ENCODE measurements at regions not wholly inside any gene's neighbourhood (a gene's known extent, or its start where the extent isn't known, plus 50 kb on each side); places are given as distances from the start of the nearest gene placed in this dataset.

GRCh38 chr2:121088251-121089165, 196.5 kb downstream of the TFCP2L1 start:
- H3K27me3 ChIP-seq (ENCODE audit: insufficient read depth in 3 of 3, low read length in 2 of 3) = peaks cover 0 to 4% (median 0%) of the 10 kb centered on the region in 3 donors
- no peak for TF ChIP-seq CTCF (IDR thresholded peaks at IDR 0.05)
- H3K36me3 ChIP-seq (ENCODE audit: insufficient read depth in 1 of 2, low read depth in 1 of 2) = no peaks in the 10 kb centered on the region
- no peaks in the 10 kb centered on the region for H3K4me1 ChIP-seq
- 47 to 56% (median 49%) methylated on average over 26 to 27 of the region's 27 CpGs for WGBS, 3 donors
- DNase-seq = peak; percentile 62 to 82
- H3K9me3 ChIP-seq = no peaks in the 10 kb centered on the region
- no peak overlapping the region for H3K27ac ChIP-seq
- no peak overlapping the region for H3K4me3 ChIP-seq
- intact Hi-C loops (cut with DNase I) = loop anchor here (5.0 kb wide), 1 partner anchor 269 kb away; no protein-coding TSS in a partner anchor
- ATAC-seq = peak in 3 of 4 donors; percentile 51 to 64 (median 51)

GRCh38 chr2:121089166-121089510, 195.9 kb downstream of the TFCP2L1 start:
- intact Hi-C loops (cut with DNase I) = loop anchor here (5.0 kb wide), 1 partner anchor 268 kb away; no protein-coding TSS in a partner anchor
- Histone ChIP-seq H3K36me3 (ENCODE audit: insufficient read depth in 1 of 2, low read depth in 1 of 2) (no peaks in the 10 kb centered on the region), H3K4me1 (no peaks in the 10 kb centered on the region), H3K27ac (no peak overlapping the region), H3K27me3 (ENCODE audit: insufficient read depth in 3 of 3, low read length in 2 of 3) (peaks cover 0 to 4% (median 0%) of the 10 kb centered on the region in 3 donors), H3K9me3 (no peaks in the 10 kb centered on the region), H3K4me3 (no peak overlapping the region)
- WGBS, 3 donors = 37 to 57% (median 50%) methylated on average over 11 of the region's 11 CpGs
- peak in 1 of 4 donors; percentile 13 for ATAC-seq
- TF ChIP-seq CTCF (IDR thresholded peaks at IDR 0.05) = no peak
- DNase-seq = no peak

GRCh38 chr2:121090088-121090715, 194.8 kb downstream of the TFCP2L1 start:
- Histone ChIP-seq H3K27ac (no peak overlapping the region), H3K27me3 (ENCODE audit: insufficient read depth in 3 of 3, low read length in 2 of 3) (peaks cover 0 to 4% (median 0%) of the 10 kb centered on the region in 3 donors), H3K4me3 (no peak overlapping the region), H3K36me3 (ENCODE audit: insufficient read depth in 1 of 2, low read depth in 1 of 2) (no peaks in the 10 kb centered on the region), H3K9me3 (no peaks in the 10 kb centered on the region), H3K4me1 (no peaks in the 10 kb centered on the region)
- no peak for TF ChIP-seq CTCF (IDR thresholded peaks at IDR 0.05)
- DNase-seq (no peak), ATAC-seq (no peak)
- 63 to 70% (median 63%) methylated on average over 18 of the region's 18 CpGs for WGBS, 3 donors
- intact Hi-C loops (cut with DNase I) = no loop called here

DNA sequence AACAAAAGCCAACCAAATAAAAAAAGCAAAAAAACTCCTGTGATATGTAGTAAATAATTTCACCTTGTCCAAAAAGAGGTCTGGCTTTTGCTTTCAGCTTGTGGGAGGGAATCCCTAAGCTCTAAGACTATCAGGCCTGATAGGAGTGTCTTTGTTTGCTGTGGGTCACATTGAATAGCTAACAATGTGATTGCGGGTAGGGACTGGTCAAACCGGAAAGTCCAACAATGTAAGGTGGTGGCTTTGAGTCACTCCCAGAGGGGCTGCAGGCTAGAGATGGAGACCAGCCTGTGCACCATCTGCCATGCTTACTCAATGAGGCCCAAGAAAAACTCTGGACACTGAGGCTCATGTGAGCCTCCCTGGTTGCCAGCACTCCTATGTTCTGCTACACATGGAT, 192.9 kb downstream of the TFCP2L1 start:
- Histone ChIP-seq H3K4me1 (no peaks in the 10 kb centered on the region), H3K9me3 (no peaks in the 10 kb centered on the region), H3K27ac (no peak overlapping the region), H3K4me3 (no peak overlapping the region), H3K36me3 (ENCODE audit: insufficient read depth in 1 of 2, low read depth in 1 of 2) (no peaks in the 10 kb centered on the region), H3K27me3 (ENCODE audit: insufficient read depth in 3 of 3, low read length in 2 of 3) (no peaks in the 10 kb centered on the region)
- 77 to 97% (median 93%) methylated on average over 2 of the region's 2 CpGs for whole genome bisulfite sequencing, 3 donors
- no peak for ATAC-seq
- no peak for DNase-seq
- intact Hi-C loops (cut with DNase I) = no loop called here
- no peak for TF ChIP-seq CTCF (IDR thresholded peaks at IDR 0.05)

Measured in psoas muscle (tissue), 7 donors.